GM21447 (cell line): ENCODE measurements at regions not wholly inside any gene's neighbourhood (a gene's known extent, or its start where the extent isn't known, plus 50 kb on each side); places are given as distances from the start of the nearest gene placed in this dataset.

Experiments used
- ATAC-seq: cut with Tn5 transposase; IDR thresholded peaks from one replicate; pipeline ENCODE4 v1.9.1; 2021; ENCODE audit not compliant: unreplicated experiment

DNA sequence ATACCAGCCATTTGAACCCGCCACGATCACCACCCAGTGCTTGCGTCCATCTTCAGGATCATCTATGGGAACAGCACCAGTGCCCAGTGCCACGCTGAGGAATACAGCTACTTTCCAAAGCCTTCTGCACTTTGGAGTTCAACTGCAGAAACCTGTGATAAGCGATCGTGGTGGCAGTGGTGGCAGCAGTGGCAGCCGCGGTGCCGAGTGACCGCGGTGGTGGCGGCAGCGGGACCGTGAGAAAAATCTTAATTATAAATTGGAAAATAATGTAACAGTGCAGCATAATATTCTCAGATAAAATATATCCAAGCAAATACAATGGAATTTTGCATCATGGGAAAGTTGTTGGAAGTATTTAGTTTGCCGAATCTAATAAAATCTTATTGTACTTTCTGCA is 2270.9 kb downstream of the PCDH9 start:
- ATAC-seq = no peak

DNA sequence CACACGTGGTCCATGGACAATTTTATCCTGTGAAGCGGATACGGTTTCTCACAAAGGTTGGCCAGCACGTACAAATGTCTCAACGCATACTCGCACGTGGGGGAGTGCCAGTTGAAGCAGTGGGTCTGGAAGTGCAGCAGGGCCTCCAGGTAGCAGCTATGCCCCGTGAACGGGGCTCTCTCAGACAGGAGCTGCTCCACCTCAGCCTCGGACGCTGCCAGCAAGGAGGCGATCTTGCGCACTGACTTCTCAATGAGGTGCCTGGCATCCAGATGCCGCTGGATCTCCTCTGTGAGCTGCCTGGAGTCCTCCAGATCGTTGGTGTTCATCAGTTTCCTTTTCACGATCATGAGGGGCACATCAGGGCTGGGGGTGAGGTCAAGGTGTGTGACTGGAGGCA is 2272.0 kb downstream of the PCDH9 start:
- ATAC-seq = no peak

DNA sequence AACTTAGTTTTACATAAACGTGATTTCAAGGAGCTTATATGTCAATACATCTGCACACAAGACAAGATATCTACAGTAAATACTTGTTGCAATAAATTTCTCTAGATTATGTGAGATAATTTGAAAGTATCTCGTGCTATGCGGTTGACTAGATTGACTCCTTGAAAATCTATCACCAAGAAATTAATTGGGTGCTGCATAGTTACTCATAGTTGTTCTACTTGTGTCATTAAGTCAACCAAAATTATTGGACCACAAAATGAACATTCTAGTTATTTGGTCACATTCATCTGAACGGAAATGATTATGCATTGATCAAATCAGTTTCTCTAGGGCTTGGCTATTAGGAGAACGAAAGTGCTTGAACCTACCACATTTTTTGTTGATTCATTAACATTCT is 2291.5 kb downstream of the PCDH9 start:
- no peak for ATAC-seq

DNA sequence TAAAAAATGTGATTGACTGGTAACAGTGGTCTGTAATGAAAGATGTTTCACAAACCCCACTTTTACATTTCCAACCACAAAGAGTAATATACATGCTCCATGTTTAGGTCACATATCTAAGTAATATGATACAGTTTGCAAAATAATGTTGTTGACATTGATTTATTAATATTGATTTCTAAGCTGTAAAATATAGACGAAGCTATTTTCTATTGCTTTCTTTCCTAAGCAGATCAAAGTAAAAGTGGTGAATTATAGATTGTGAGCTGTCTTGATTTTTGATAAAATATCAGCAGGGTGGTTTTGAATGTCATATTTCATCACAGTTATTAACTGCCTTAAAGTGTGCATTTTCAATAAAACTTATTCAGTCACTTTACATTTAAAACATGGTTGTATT is 2292.8 kb downstream of the PCDH9 start:
- no peak for ATAC-seq

DNA sequence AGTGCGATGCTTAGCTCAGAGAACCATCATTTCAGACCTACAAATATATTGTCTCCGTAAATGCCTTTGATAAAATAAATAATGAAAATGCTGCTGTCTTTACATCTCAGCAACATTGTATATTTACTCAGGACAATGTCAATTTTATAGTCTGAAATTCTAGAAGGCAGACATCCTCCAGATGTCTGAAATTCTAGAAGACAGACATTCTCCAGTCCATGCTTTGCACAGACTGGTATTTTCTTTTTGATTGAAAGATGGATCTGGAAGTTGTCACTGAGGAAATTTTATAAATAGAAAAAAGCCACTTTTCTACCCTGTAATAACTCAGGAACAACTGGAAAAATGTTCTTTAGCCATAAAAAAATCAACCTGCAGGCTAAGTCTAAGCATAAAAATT is 2293.3 kb downstream of the PCDH9 start:
- no peak for ATAC-seq

DNA sequence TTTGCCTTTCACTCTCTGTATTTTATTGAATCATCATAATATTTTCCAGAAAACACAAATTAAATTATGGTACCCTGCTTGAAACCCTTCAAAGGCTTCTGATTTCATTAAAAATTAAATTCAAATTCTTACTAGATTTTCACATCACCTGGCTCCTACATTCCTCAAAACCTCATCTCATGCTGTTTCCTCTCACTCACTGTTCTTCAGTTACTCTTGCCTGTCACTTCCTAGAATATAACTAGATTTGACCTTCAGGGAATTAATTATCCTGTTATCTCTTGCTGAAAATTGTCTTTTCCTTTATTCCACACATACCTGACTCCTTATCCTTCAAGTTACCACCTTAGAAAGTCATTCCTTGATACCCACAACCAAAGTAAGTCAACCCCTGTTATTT is 2294.7 kb downstream of the PCDH9 start:
- ATAC-seq = no peak

DNA sequence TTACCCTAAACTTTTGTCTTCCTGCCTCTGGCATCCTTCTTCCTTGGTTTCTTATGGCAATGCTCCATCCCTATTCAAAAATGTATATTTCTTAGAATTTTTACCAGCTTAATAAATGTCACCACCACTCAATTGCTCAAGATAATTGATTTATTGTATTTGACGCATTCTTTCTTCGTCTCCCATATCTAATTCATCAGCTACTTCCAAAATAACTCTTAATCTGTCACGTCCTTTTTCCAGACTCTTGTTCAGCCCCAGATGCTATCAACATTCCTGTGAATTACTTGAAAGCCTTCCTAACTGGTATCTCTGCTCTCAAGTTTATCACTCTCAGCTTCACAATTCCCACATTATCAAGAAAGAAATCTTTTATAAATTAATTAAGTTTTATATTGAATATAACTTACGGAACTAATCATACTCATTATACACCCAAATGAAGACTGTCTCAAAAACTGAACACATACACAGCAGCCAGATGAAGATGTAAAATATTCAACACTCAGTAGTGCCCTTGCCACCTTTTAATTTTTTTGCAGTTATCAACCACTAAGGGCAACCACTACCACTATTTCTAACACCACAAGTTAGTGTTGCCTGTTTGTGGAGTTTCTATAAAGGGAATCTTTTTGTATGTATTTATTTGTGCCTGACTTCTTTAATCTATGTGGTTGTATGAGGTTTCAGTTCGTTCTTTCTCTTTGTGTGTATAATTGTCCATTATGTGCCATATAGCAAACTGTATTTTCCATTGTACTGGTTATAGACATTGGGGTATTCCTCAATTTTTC is 2295.4 kb downstream of the PCDH9 start:
- ATAC-seq = no peak

DNA sequence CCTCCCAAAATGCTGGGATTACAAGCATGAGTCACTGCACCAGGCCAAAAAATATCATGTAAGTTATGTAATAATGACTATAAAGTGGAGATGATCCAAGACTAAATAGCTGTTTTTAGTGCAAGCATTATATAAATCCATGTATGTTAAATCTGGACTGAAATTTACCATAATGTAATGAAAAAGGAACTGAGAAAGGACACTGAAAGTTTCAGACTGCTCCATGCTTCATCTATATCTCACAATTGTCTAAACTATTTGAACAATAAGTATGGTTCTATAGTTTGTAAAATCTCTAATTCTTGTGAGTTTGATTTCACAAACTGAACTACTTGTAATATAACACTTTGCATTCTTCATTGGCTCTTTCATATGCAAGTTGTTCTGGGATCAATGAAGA is 2299.5 kb downstream of the PCDH9 start:
- ATAC-seq = no peak

DNA sequence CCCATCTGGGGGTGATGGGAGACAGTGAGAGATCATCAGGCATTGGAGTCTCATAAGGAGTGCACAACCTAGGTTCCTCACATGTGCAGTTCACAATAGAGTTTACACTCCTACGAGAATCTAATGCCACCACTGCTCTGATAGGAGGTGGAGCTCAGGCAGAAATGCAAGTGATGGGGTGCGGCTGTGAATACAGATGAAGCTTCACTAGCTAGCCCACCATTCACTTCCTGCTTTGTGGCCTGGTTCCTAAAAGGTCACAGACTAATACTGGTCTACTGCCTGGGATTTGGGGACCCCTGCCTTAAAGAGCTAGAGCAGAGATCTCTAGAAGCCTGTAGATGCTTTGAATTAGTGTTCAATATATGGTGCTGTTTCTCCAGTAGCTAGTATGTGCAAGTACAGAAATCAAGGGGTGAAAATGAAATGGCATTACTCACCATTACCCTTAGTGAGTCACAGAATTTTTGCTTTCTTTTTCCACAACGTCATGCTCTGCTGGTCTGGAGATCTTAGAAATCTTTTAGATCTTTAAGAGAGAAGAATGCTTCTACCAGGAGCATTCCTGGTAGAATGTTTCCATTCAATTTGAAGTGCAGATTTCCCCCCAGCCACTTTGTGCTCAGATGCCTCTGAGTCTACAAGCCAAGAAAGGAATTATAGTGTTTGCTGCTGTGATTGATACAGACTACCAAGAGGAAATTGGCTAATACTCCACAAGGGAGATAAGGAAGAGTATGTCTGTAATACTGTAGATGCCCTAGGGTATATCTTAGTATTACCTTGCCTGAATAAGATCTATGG is 2301.2 kb downstream of the PCDH9 start:
- peak; percentile 77 for ATAC-seq

DNA sequence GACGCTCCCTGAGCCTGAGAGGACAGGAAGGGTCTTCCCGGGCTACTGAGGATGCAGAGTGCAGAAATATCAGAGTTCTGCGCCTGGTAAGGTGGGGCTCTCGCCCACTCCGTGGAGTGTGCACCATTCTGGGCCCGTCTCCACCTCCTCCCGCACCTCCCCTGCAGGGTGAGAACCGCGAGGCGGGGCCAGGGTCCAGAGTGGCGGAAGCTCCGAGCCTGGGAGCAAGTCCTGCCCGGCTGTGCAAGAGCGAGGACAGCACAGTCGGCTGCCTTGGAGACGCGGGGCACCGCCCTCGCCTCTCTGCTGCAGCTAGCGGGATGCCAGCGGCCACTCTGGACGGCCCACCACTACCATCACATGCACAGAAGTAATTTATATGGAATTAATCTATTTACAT is 2304.4 kb downstream of the PCDH9 start:
- ATAC-seq = no peak

DNA sequence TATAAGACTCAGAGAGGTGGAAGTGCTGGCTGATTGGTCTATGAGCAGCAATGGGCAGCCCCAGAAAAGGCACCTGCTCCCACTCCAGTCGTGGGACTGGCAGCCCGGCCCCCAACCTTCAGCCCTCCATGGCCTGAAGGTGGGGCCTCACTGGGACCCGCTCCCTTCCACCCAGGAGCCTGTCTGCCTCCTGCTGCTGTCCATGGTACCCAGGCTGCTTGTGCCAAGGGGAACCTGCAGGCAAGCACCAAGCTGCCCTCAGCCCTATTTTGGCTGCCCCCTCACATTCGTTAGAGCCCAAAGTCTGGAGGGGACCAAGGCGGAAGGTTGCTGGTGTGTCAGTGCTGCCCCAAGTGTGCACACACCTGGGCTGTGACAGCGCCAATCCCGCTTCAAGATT is 2304.9 kb downstream of the PCDH9 start:
- ATAC-seq = no peak

DNA sequence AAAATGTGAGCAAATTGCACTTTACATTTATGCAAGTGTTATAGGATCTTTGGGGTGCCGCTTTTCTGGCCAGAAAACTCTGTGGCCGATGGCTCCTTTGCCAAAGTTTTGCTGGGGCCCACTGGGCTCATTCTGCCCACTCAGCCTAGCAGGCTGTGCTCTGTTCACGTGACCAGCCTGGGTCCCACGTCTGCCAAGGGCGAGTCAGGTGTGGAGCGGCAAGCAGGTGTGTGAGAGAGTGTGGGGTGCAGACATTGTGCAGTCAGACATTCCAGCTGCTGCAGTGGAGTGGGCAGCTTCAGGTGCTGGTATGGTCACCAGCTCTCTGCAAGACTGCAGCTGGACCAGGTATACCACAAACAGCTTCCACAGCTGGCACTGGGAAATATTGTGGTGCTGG is 2305.7 kb downstream of the PCDH9 start:
- no peak for ATAC-seq

DNA sequence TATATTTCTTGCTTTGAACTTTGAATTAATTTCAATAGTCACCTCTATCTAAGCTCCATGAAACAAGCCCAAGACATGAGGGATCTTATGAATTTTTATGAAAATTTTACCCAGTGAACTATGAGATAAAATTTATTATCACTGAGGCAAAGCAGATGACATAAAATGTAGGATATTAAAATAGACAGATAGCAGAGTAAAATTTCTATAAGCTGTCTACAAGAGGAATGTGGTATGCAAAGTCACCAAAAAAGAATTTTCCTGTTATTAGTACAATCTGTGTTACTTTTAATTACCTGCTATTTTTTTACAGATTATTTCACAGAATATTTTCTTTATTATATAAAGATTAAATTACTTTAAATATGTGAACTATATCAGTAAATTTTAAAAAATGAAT is 2312.6 kb downstream of the PCDH9 start:
- ATAC-seq = no peak

DNA sequence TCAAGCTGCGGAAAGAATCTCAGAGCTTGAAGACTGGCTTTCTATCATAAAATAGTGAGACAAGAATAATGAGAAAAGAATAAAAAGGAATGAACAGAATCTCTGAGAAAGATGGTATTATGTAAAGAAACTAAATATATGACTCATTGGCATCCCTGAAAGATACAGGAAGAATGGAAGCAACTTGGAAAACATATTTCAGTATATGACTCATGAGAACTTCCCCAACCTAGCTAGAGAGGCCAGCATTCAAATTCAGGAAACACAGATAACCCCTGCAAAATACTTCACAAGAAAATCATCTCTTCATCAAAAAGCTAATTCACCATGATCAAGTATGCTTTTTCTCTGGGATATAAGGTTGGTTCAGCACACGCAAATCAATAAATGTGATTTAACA is 2318.0 kb downstream of the PCDH9 start:
- no peak for ATAC-seq

DNA sequence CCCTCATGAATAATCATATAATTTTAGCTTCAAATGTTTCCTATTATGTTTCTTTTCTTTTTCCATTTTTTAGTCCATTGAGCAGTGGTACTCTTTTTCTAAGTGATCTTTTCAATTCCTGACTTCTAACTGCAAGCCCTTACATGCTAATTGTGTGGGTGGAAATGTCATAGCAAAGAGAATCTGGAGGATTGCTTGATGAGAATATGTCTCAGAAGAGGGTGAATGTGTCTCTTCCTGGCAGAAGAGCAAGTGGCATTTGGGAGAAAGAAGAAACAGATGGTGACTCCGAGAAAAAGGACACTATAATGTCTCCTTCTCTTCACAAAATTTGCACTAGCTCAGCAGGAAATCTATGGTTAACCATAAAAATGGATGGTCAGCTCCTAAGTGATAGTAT is 2320.0 kb downstream of the PCDH9 start:
- ATAC-seq = no peak

DNA sequence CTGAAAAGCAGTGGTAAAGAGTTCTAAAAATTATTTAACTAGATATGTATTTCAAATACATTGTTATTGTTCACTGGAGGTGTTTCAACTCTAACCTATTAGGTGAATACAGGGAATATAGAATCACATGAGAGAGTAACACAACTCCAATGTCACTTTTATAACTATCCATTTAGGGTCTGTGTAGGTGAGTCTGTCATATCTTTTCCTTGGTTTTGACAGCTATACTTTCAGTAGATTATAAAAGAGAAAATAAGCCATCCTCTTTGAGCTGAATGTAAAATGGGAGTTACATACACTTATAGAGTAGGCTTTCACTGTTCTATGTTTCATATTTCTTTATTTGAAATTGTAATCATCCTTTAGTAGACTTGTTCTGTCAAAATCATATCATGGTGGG is 2321.0 kb downstream of the PCDH9 start:
- no peak for ATAC-seq

DNA sequence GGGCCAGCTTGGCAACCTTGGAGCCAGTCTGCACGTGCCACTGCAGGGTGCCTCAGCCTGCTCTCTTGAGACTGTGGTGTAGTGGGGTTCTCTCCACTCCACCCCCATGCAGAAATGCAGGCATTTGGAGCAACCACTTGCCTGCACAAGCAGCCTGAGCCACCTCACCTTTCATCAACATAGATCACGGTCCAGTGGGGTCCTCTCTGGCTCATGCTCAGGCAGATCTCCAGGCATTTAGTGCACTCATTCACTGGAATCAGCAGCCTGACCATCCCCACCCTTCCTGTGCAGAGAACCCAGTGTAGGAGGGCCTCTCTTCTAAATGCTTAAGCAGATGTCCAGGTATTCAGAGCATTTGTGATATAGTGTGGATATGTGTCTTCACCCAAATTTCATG is 2330.1 kb downstream of the PCDH9 start:
- ATAC-seq = no peak

DNA sequence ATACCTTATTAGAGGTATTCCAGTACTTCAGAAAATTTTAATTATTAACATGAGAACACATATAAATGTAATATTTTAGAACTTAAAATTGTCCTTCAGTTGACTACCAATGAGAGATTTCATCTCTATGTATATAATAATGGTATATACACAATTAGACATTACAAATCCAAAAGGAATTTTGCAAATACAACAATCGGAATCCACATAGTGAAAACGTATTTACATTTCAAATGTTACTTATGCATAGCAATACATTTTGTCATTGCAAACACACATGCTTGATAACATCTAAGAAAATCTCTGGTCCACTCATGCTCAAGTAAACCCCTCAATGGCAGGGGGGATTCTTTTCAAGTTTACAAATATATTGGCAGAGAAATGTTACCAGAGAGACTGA is 2345.2 kb downstream of the PCDH9 start:
- ATAC-seq = no peak

DNA sequence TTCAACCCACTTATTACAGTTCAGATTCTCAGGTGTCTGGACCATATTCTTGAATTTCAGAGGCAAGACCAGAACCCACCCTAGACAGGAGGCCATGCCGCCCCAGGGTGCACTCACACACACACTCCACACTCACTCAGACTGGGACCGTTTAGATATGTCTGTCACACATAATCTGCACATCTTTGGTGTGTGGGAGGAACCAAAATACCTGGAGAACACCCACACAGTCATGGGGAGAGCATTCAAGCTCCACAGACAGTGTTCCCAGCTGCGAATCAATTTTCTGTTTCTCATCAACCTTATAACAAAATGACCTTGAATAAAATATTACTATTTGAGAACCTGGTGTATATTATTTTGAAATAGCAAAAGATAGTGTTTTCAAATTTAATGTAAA is 2353.0 kb downstream of the PCDH9 start:
- ATAC-seq = no peak

DNA sequence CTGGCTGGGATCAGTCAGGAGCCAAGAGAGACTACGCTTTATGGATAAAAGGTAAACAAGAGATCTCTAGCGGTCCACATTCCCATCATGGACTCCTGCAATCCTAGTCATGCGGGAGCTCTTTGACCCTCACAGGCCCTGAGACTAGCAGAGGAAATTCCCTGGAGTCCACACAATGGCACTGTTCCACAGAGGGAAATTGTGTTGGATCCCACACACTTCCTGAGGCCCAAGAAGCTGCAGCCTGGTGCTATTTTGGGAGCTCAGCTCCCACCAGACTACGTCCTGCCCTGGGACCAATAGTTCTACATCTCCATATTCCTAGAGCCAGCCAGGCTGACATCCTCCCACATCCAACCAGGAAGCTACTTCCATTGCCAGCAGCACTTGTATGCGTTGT is 2358.4 kb downstream of the PCDH9 start:
- no peak for ATAC-seq

DNA sequence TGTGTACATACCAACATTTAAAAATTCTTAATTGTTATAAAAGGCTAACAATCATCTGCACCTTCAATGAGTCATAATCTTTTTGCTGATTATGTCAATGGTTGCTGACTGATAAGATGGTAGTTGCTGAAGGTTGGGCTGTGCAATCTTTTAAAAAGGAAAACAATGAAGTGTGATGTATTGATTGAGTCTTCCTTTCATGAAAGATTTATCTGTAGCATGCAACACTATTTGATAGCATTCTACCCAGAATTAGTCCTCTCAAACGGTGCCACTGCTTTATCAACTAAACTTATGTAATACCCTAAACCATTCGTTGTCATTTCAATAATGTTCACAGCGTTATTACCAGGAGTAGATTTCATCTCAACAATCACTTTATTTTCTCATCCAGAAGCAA is 2360.6 kb downstream of the PCDH9 start:
- ATAC-seq = no peak

DNA sequence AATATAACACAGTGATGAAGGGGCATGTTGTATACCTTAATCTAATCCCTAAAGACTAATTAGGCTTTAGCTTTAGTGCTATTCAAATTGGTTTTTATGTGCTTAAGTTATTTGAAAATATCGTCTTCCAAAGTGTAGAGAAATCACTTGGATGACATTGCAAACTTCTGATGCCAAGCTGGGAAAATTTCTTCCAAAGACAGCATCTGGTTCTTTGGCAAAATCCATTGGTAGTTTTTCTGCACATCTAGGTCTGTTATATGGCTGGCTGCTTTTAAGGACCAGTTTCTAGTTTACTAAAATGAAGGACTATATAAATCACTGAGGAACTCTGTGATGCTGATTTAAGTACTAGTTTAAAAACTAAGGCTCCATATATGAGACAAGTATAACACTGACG is 2362.3 kb downstream of the PCDH9 start:
- no peak for ATAC-seq

DNA sequence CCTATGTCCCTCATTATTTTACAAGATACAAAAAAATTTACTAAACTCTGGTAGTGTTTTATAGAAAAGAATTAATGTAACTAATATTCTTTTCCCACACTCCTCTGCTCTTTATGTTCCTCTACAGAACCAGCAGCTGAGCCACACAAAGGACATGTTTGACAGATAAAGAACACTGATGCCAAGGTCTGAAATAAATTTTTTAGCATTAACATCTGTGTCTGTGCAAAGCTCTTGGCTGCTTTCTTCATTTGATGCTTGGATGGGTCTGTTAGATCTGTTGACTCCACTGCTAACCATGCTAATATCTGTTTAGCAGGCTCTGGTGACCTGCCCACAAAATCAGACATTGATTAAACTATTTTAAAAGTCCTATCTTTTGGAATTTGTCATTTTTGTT is 2363.8 kb downstream of the PCDH9 start:
- no peak for ATAC-seq
